ENCODE measurements at regions not wholly inside any gene's neighbourhood (a gene's known extent, or its start where the extent isn't known, plus 50 kb on each side); places are given as distances from the start of the nearest gene placed in this dataset.

- no peak overlapping the region for H3K9ac ChIP-seq (ENCODE audit: low read depth in 2 of 2, low read length in 2 of 2)
- no peak for TF ChIP-seq CTCF (IDR thresholded peaks at IDR 0.05)
- no peak for DNase-seq
- intact Hi-C loops (cut with DNase I): no loop called here
- no peak overlapping the region for H3K4me3 ChIP-seq
- no peaks in the 10 kb centered on the region for H3K27me3 ChIP-seq
- no peaks in the 10 kb centered on the region for H3K9me3 ChIP-seq
- no peaks in the 10 kb centered on the region for H3K36me3 ChIP-seq
- no peak overlapping the region for H3K27ac ChIP-seq
- no peaks in the 10 kb centered on the region for H3K4me1 ChIP-seq
Observed at GRCh38 chr1:199302554-199302953, 663.7 kb downstream of the PTPRC start.

DNA sequence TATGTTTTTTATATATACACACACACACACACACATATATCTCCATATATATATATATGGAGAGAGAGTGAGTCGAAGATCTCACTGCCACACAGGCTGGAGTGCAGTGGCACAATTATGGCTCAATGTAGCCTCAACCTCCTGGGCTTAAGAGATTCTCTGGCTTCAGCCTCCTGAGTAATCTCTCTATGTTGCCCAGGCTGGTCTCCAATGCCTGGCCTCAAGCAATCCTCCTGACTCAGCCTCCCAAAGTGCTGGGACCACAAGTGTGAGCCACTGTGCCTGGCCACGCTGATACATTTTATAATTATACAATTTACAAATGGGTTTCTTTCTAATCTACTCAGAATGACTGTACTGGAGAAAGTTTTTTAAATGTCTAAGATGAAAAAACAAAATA is 664.2 kb downstream of the PTPRC start:
- no peak overlapping the region for H3K27ac ChIP-seq
- no peak overlapping the region for H3K9ac ChIP-seq (ENCODE audit: low read depth in 2 of 2, low read length in 2 of 2)
- H3K36me3 ChIP-seq: no peaks in the 10 kb centered on the region
- H3K9me3 ChIP-seq: no peaks in the 10 kb centered on the region
- no peak for DNase-seq
- intact Hi-C loops (cut with DNase I): no loop called here
- H3K4me1 ChIP-seq: no peaks in the 10 kb centered on the region
- H3K27me3 ChIP-seq: no peaks in the 10 kb centered on the region
- TF ChIP-seq CTCF (IDR thresholded peaks at IDR 0.05): no peak
- no peak overlapping the region for H3K4me3 ChIP-seq

GRCh38 chr1:199305053-199305452 is 666.2 kb downstream of the PTPRC start:
- intact Hi-C loops (cut with DNase I): no loop called here
- Histone ChIP-seq H3K27me3 (no peaks in the 10 kb centered on the region), H3K4me3 (no peak overlapping the region), H3K27ac (no peak overlapping the region), H3K4me1 (no peaks in the 10 kb centered on the region), H3K36me3 (no peaks in the 10 kb centered on the region), H3K9me3 (no peaks in the 10 kb centered on the region), H3K9ac (ENCODE audit: low read depth in 2 of 2, low read length in 2 of 2) (no peak overlapping the region)
- no peak for DNase-seq
- TF ChIP-seq CTCF (IDR thresholded peaks at IDR 0.05): no peak

DNA sequence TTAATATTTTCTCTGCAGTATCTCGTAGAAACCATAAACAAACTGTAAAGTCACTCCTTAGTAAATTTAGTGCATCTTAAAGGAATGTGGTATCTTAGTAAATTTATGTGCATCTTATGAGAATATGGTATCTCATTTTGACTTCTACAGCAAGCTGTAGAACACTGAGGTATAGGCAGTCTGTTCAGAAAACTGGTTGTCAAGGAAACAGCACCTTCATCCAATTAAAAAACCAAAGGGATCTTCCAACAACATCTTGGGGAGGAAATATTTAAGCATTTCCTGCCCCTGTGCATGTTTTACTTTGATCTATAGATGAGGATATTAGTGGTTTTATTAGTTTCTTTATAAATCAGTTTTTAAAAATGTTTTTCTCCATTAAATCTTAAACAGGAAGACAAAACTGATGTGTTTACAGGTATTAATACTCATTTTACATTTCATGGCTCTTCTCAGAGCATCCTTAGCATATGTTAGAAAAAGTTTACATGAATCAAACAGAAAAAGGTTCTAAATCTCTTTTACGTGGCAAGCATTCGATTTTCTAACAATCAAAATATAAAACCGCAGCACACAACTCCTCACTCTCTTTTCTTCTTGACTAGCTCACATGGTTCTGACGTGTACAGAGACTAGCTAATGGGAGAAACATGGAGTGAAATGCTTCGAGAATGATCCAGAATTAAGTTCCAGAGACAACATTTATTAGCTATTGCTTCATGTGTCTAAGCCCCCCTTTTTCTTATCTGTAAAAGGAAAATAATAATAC is 668.8 kb downstream of the PTPRC start:
- Histone ChIP-seq H3K9ac (ENCODE audit: low read depth in 2 of 2, low read length in 2 of 2) (no peak overlapping the region), H3K9me3 (no peaks in the 10 kb centered on the region), H3K4me3 (no peak overlapping the region), H3K27ac (no peak overlapping the region), H3K36me3 (no peaks in the 10 kb centered on the region), H3K4me1 (no peaks in the 10 kb centered on the region), H3K27me3 (no peaks in the 10 kb centered on the region)
- no peak for TF ChIP-seq CTCF (IDR thresholded peaks at IDR 0.05)
- no peak for DNase-seq
- intact Hi-C loops (cut with DNase I): no loop called here

GRCh38 chr1:199308349-199308846 is 669.6 kb downstream of the PTPRC start:
- Histone ChIP-seq H3K27ac (no peak overlapping the region), H3K36me3 (no peaks in the 10 kb centered on the region), H3K9ac (ENCODE audit: low read depth in 2 of 2, low read length in 2 of 2) (no peak overlapping the region), H3K9me3 (no peaks in the 10 kb centered on the region), H3K27me3 (no peaks in the 10 kb centered on the region), H3K4me1 (no peaks in the 10 kb centered on the region), H3K4me3 (no peak overlapping the region)
- intact Hi-C loops (cut with DNase I): no loop called here
- no peak for DNase-seq
- TF ChIP-seq CTCF (IDR thresholded peaks at IDR 0.05): no peak

Data from colonic mucosa (tissue), 4 donors.